DOHH2 (cell line): ENCODE measurements at regions not wholly inside any gene's neighbourhood (a gene's known extent, or its start where the extent isn't known, plus 50 kb on each side); places are given as distances from the start of the nearest gene placed in this dataset.

Experiments used
- CTCF ChIP-seq: fragments of 200-600 bp; sonication (generic); IDR thresholded peaks from one replicate; pipeline ENCODE4 v1.5.1; 2014; ENCODE audit warnings: antibody characterized with exemption, mild to moderate bottlenecking, low read depth, low read length; ENCODE audit not compliant: poor library complexity, severe bottlenecking
- EZH2phosphoT487 ChIP-seq: fragments of 200-600 bp; sonication (generic); IDR thresholded peaks from 2 replicates; pipeline ENCODE4 v1.6.1; 2017; ENCODE audit warnings: borderline replicate concordance, mild to moderate bottlenecking, antibody characterized with exemption, low read length, moderate library complexity, mixed read lengths

- no peak for TF ChIP-seq CTCF
- no peak for TF ChIP-seq EZH2phosphoT487
These were observed 546.9 kb downstream of the IGSF11 start for GRCh38 chr3:118487734-118488133.
